ENCODE measurements at regions not wholly inside any gene's neighbourhood (a gene's known extent, or its start where the extent isn't known, plus 50 kb on each side); places are given as distances from the start of the nearest gene placed in this dataset.

- no peak overlapping the region for H3K4me2 ChIP-seq
- 15% methylated on average over 2 of the region's 2 CpGs for WGBS (ENCODE audit: missing lambda C conversion rate)
- FAIRE-seq (no peak), ATAC-seq (no peak), DNase-seq (ENCODE audit: low read depth in 1 of 2, low spot score in 1 of 2) (no peak)
- TF ChIP-seq HOXA7 (CRISPR knock-in tag; IDR thresholded peaks at IDR 0.05) (no peak), TP53 (CRISPR knock-in tag; IDR thresholded peaks at IDR 0.05) (no peak), ZFP36 (IDR thresholded peaks at IDR 0.05; ENCODE audit: borderline replicate concordance, partially characterized antibody) (no peak), KDM5A (IDR thresholded peaks at IDR 0.05) (no peak), RCOR1 (IDR thresholded peaks at IDR 0.05; ENCODE audit: low read depth, low read length) (no peak), RAD21 (conservative IDR thresholded peaks at IDR 0.05 in 1 of 2, IDR thresholded peaks at IDR 0.05 in 1 of 2) (no peak), BHLHE40 (IDR thresholded peaks at IDR 0.05; ENCODE audit: low read depth, low read length) (no peak), HEYL (CRISPR knock-in tag; IDR thresholded peaks at IDR 0.05) (no peak), SMC3 (IDR thresholded peaks at IDR 0.05) (no peak), CHD4 (IDR thresholded peaks at IDR 0.05; ENCODE audit: borderline replicate concordance) (no peak), SREBF2 (IDR thresholded peaks at IDR 0.05) (no peak), TFCP2L1 (CRISPR knock-in tag; IDR thresholded peaks at IDR 0.05) (no peak), GATA3 (IDR thresholded peaks at IDR 0.05; ENCODE audit: borderline replicate concordance) (no peak), EP300 (IDR thresholded peaks at IDR 0.05) (no peak), POLR2AphosphoS2 (conservative IDR thresholded peaks at IDR 0.05; ENCODE audit: low read length) (no peak), PHF8 (IDR thresholded peaks at IDR 0.05; ENCODE audit: borderline replicate concordance, low read depth) (no peak), FOXS1 (CRISPR knock-in tag; IDR thresholded peaks at IDR 0.05) (no peak), NPAS2 (CRISPR knock-in tag; IDR thresholded peaks at IDR 0.05; ENCODE audit: borderline replicate concordance) (no peak), CEBPB (IDR thresholded peaks at IDR 0.05) (no peak)
- TF ChIP-seq, protein P1, sequence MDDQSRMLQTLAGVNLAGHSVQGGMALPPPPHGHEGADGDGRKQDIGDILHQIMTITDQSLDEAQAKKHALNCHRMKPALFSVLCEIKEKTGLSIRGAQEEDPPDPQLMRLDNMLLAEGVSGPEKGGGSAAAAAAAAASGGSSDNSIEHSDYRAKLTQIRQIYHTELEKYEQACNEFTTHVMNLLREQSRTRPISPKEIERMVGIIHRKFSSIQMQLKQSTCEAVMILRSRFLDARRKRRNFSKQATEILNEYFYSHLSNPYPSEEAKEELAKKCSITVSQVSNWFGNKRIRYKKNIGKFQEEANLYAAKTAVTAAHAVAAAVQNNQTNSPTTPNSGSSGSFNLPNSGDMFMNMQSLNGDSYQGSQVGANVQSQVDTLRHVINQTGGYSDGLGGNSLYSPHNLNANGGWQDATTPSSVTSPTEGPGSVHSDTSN (IDR thresholded peaks at IDR 0.05) = no peak
- no peak overlapping the region for H3K27ac ChIP-seq
- no peaks in the 10 kb centered on the region; the same call in 2 of the 3 replicates for H3K9me3 ChIP-seq
- no peak overlapping the region for H3K4me3 ChIP-seq
- H3K4me1 ChIP-seq = no peaks in the 10 kb centered on the region
- ChIA-PET CTCF (no interaction called here), POLR2A (no interaction called here)
Measured at GRCh38 chr1:184190616-184191015, 139.1 kb downstream of the TSEN15 start.

GRCh38 chr1:184191181-184191621, 139.7 kb downstream of the TSEN15 start:
- no peaks in the 10 kb centered on the region; the same call in 2 of the 3 replicates for H3K9me3 ChIP-seq
- CTCF ChIA-PET = no interaction called here
- no peak for ATAC-seq
- no peak overlapping the region for H3K4me2 ChIP-seq
- no peak for DNase-seq (ENCODE audit: low read depth in 1 of 2, low spot score in 1 of 2)
- 68% methylated on average over 10 of the region's 12 CpGs for WGBS (ENCODE audit: missing lambda C conversion rate)
- POLR2A ChIA-PET = no interaction called here
- no peak overlapping the region for H3K4me3 ChIP-seq
- FAIRE-seq = no peak
- no peak overlapping the region for H3K27ac ChIP-seq
- no peak for TF ChIP-seq RFX5 (IDR thresholded peaks at IDR 0.05)
- H3K4me1 ChIP-seq = no peaks in the 10 kb centered on the region

DNA sequence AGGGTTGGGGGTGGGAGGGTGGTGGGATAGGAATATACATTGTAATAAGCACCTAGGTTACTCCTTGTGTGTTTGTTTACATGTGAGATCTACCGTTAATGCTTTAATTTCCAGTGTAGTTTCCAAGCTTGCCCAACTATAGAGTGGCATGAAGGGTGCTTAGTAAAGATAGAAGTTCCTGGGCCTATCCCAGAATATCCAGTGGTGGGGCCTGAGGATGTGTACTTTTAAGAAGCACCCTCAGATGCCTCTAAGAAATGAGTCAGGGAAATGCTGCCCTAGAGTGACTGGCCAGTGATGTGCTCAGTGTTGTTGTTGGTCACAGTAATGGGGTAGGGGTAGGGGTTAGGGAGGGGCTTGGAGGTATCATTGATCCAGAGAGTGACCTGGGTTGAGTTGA, 141.3 kb downstream of the TSEN15 start:
- no peak for FAIRE-seq
- DNase-seq (ENCODE audit: low read depth in 1 of 2, low spot score in 1 of 2) = no peak
- TF ChIP-seq, protein P2, sequence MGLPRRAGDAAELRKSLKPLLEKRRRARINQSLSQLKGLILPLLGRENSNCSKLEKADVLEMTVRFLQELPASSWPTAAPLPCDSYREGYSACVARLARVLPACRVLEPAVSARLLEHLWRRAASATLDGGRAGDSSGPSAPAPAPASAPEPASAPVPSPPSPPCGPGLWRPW (IDR thresholded peaks at IDR 0.05) = no peak
- TF ChIP-seq CBX2 (IDR thresholded peaks at IDR 0.05; ENCODE audit: borderline replicate concordance, low read depth) = no peak
- TF ChIP-seq BHLHE40 (IDR thresholded peaks at IDR 0.05; ENCODE audit: low read depth, low read length) = no peak
- TF ChIP-seq MAZ (IDR thresholded peaks at IDR 0.05; ENCODE audit: borderline replicate concordance, low read depth, low read length) = no peak
- no peak for TF ChIP-seq MYC (IDR thresholded peaks at IDR 0.05; ENCODE audit: borderline replicate concordance, low read length)
- TF ChIP-seq HEYL (CRISPR knock-in tag; IDR thresholded peaks at IDR 0.05) = no peak
- TF ChIP-seq ZSCAN20 (CRISPR knock-in tag; IDR thresholded peaks at IDR 0.05) = no peak
- no peak for TF ChIP-seq KDM5A (IDR thresholded peaks at IDR 0.05)
- TF ChIP-seq KDM1A (IDR thresholded peaks at IDR 0.05; ENCODE audit: low read depth) = no peak
- TF ChIP-seq CHD4 (IDR thresholded peaks at IDR 0.05; ENCODE audit: borderline replicate concordance) = no peak
- no peak for TF ChIP-seq EHMT2 (IDR thresholded peaks at IDR 0.05; ENCODE audit: low read depth)
- TF ChIP-seq NR3C1 (IDR thresholded peaks at IDR 0.05) = no peak
- TF ChIP-seq, protein P3, sequence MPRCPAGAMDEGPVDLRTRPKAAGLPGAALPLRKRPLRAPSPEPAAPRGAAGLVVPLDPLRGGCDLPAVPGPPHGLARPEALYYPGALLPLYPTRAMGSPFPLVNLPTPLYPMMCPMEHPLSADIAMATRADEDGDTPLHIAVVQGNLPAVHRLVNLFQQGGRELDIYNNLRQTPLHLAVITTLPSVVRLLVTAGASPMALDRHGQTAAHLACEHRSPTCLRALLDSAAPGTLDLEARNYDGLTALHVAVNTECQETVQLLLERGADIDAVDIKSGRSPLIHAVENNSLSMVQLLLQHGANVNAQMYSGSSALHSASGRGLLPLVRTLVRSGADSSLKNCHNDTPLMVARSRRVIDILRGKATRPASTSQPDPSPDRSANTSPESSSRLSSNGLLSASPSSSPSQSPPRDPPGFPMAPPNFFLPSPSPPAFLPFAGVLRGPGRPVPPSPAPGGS (IDR thresholded peaks at IDR 0.05) = no peak
- WGBS (ENCODE audit: missing lambda C conversion rate) = 18% methylated on average over 1 of the region's 1 CpG
- ATAC-seq = no peak
- CTCF ChIA-PET = no interaction called here
- no peak overlapping the region for H3K27ac ChIP-seq
- no peak overlapping the region for H3K4me2 ChIP-seq
- H3K4me1 ChIP-seq = no peaks in the 10 kb centered on the region
- H3K9me3 ChIP-seq = no peaks in the 10 kb centered on the region
- POLR2A ChIA-PET = no interaction called here
- H3K4me3 ChIP-seq = no peak overlapping the region

Measured in A549 (cell line).